ENCODE measurements at regions not wholly inside any gene's neighbourhood (a gene's known extent, or its start where the extent isn't known, plus 50 kb on each side); places are given as distances from the start of the nearest gene placed in this dataset.
"Not testable (repeated sequence)": the region's sequence is repeated elsewhere in the genome, so short reads cannot be mapped to it uniquely, and the experiment has no call there.

GRCh38 chr3:4119119-4119518 is 184.1 kb upstream of the SETMAR start:
- ATAC-seq, result no peak
- no peak for DNase-seq (ENCODE audit: low spot score)
- intact Hi-C loops (cut with DNase I), result no loop called here

GRCh38 chr3:4125576-4125975 is 177.6 kb upstream of the SETMAR start:
- intact Hi-C loops (cut with DNase I), result no loop called here
- ATAC-seq, result no peak
- DNase-seq (ENCODE audit: low spot score), result no peak

DNA sequence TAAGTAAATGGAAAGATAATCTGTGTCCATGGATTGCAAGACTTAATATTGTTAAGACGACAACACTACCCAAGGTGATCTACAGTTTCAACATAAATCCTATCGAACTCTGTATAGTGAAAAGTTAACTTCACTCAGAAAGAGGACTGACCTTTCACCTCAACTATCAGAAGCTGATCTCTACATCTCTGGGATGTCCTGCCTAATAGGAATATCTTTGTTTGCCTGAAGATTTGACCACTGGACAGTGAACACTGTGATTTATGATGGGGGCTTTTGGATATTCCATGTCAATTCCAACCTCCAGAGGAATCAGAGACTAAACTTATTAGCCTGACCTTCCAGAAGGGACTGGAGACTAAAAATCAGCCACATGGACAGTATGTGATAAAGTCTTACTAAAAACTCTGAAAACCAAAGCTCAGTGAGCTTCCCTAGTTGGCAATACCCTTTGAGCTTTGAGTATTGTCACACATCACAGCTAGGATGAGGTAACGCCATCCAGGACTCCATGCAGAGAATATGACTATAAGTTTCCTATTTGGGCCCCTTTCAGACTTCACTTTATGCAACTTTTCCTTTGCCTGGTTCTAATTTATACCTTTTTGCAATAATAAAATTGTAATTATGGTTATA is 164.9 kb upstream of the SETMAR start:
- no peak for ATAC-seq
- intact Hi-C loops (cut with DNase I), result no loop called here
- no peak for DNase-seq (ENCODE audit: low spot score)

GRCh38 chr3:4138786-4139431 is 164.3 kb upstream of the SETMAR start:
- intact Hi-C loops (cut with DNase I), result no loop called here
- ATAC-seq, result no peak
- DNase-seq (ENCODE audit: low spot score), result no peak

DNA sequence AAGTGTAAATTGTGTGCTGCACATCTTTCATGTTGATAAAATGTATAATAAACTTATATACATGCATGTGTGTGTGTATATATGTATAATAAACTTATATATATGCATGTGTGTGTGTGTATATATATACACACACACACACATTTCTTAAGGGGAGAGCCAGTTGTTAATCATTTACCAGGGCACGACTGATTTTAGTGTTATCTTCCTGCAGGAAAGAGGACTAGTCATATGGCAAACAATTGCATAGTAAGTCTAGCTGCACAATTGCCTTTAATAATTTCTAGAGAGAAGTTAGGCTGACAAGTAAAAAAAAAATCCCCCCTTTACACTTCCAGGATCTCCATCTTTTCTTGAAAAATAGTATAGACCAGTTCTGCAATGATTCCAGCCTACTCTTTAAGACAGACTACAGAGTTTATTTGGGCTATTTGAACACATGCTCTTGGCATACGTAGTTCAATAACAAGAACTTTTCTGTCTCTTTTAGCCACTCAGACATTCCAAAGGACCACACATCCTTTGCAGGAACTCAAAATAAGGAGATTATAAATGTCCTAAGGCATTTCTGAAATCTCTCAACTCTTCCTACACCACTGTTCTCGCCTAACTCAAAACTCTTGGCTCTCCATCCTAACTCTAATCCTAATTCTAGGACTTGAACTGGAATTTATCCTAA is 163.6 kb upstream of the SETMAR start:
- no peak for ATAC-seq
- intact Hi-C loops (cut with DNase I), result no loop called here
- no peak for DNase-seq (ENCODE audit: low spot score)

- ATAC-seq, result no peak
- DNase-seq (ENCODE audit: low spot score), result no peak
- intact Hi-C loops (cut with DNase I), result no loop called here
These were observed 162.2 kb upstream of the SETMAR start for GRCh38 chr3:4140921-4141320.

DNA sequence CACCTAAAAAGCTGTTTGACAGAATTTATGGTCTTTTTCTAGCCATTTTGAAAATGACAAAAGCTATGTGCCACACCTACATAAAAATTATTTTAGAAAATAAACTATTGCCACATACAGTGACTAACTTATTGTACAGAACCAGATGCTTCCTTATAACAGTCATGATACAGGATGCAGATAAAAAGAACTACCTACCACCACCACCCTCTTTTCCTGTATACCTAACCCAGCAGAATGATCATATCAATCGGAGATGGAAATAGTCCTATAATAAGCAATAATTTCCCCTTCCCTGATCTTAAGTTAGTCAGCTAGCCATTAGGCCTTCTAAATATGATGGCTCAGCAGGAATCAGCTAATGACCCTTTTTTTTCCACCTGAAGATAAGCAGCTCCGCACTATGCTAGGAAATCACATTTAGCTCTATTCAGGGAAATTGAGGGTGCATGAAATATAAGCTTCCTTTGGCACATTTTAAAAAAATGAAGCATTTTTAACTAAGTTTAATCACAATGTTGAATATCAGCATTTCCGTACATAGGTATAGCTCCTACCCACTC is 155.5 kb upstream of the SETMAR start:
- DNase-seq (ENCODE audit: low spot score), result no peak
- no peak for ATAC-seq
- intact Hi-C loops (cut with DNase I), result no loop called here

- intact Hi-C loops (cut with DNase I), result no loop called here
- ATAC-seq, result no peak
- no peak for DNase-seq (ENCODE audit: low spot score)
These were observed 153.9 kb upstream of the SETMAR start for GRCh38 chr3:4149296-4149695.

DNA sequence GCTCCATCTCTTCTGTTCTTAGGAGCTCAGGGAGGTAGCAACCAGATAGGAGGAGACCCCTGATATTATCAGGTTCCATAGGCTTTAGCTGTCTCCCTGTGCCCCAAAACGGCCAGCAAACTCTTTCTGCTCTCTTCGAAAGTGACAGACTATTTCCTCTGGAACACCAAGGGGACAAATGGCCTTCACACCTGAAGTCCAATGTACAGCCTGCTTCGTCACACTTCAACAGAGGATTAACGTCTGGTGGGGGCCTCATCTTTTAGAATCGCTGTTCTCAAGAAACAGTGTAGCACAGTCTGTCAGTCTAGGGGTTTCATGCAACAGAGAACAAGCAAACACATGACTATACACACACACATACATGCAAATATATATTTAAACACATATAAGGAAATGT is 152.4 kb upstream of the SETMAR start:
- intact Hi-C loops (cut with DNase I), result no loop called here
- DNase-seq (ENCODE audit: low spot score), result no peak
- no peak for ATAC-seq

- ATAC-seq, result no peak
These were observed 151.3 kb upstream of the SETMAR start for GRCh38 chr3:4151859-4152258.

GRCh38 chr3:4153771-4154170 is 149.4 kb upstream of the SETMAR start:
- DNase-seq (ENCODE audit: low spot score) (no peak), ATAC-seq (no peak)
- intact Hi-C loops (cut with DNase I), result no loop called here

More at GRCh38 chr3:4151859-4152258, 151.3 kb upstream of the SETMAR start:
- intact Hi-C loops (cut with DNase I), result no loop called here
- no peak for DNase-seq (ENCODE audit: low spot score)

DNA sequence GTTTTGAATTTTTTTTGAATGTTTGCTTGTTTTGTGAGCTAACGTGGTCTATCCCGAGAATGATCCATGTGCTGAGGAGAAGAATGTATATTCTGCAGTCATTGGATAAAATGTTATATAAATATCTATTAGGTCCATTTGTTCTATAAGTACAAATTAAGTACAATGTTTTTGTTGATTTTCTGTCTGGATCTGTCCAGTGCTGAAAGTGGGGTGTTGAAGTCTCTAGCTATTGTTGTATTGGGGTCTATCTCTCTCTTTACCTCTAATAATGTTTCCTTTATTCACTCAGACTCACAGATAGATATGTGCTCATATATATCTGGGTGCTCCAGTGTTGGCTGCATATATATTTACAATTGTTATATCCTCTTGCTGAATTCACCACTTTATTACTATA is 144.8 kb upstream of the SETMAR start:
- no peak for ATAC-seq
- intact Hi-C loops (cut with DNase I), result no loop called here

GRCh38 chr3:4162096-4162495 is 141.1 kb upstream of the SETMAR start:
- intact Hi-C loops (cut with DNase I), result no loop called here
- DNase-seq (ENCODE audit: low spot score), result no peak
- no peak for ATAC-seq

More for the DNA sequence above, 144.8 kb upstream of the SETMAR start:
- no peak for DNase-seq (ENCODE audit: low spot score)

DNA sequence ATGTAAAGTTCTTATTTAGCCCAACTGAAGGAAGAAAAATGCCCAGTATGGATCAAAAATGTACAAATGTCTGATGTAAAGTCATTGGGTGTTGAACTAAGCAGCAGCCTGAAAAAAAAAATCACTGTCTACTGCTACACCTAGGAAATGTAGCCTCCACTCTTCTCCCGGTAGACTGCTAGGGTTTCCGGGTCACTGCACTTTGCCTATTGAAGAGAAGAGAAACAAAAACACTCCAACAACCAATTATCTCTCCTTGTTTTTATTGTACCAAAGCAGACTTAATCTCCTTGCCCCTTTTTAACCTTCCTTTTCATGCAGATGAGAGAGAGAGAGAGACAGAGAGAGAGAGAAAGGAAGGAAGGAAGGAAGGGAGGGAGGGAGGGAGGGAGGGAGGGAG is 140.2 kb upstream of the SETMAR start:
- intact Hi-C loops (cut with DNase I), result no loop called here

DNA sequence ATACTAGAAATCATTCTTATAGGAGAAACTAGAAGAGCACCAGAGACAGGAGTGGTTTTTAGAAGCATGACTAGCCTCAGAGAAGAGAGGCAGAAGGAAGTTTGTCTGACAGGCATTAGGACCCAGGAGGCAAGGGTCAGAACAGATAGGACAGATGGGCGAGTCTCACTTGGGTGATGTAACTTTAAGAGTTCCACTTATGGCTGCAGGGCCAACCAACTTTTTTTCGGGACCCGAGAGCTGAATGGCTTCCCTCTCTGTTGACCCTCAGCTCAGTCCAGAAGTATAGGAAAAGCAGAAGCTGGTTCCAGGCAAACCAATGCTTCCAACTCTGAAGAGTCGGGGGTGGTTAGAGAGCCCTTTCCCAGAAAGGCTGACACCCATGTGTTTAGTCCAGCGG is 136.6 kb upstream of the SETMAR start:
- ATAC-seq, result no peak
- no peak for DNase-seq (ENCODE audit: low spot score)
- intact Hi-C loops (cut with DNase I), result no loop called here

More for the DNA sequence above, 140.2 kb upstream of the SETMAR start:
- no peak for DNase-seq (ENCODE audit: low spot score)
- ATAC-seq, result no peak

DNA sequence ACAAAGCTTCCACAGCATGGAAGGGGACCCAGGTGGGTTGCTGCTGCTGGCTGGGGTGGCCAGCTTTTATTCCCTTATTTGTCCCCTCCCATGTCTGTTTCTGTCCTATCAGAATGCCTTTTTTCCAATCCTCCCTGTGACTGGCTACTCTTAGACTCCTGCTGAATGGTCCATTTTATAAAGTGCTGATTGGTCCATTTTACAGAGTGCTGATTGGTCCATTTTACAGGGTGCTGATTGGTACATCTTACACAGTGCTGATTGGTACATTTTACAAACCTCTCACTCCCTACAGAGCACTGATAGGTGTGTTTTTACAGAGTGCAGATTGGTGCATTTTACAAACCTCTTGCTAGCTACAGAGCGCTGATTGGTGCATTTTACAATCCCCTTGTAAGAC is 135.9 kb upstream of the SETMAR start:
- ATAC-seq; DNase-seq (ENCODE audit: low spot score); intact Hi-C loops (cut with DNase I): not testable (repeated sequence)

DNA sequence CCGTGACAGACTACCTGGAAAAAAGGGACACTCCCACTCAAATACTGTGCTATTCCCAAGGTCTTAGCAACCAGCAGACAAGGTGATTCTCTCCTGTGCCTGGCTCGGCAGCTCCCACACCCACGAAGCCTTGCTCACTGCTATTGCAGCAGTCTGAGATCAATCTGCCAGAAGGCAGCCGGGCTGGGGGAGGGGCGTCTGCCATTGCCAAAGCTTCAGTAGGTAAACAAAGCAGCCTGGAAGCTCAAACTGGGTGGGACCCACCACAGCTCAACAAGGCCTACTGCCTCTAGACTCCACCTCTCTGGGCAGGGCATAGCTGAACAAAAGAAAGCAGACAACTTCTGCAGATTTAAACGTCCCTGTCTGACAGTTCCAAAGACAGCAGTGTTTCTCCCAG is 128.4 kb upstream of the SETMAR start:
- ATAC-seq (no peak), DNase-seq (ENCODE audit: low spot score) (no peak)
- intact Hi-C loops (cut with DNase I), result no loop called here

DNA sequence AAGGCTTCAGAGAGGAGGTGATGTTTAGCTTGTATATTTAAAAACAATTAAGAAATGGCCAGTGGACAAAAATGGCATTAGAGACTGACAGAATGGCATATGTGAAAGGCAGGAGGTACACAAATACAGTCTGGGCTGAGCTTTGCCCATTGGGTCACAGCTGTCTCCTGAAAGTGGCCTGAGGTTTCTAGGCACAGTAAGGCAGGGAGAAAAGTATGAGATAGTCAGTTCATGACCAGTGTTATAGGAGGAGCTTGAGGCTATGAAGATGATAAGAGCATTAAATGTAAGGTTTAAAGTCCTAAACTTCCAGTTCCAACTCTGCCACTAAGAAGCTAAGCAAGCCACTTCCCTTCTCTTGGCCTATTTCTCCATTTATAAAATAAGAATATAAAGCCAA is 111.2 kb upstream of the SETMAR start:
- ATAC-seq (no peak), DNase-seq (ENCODE audit: low spot score) (no peak)
- intact Hi-C loops (cut with DNase I), result no loop called here

DNA sequence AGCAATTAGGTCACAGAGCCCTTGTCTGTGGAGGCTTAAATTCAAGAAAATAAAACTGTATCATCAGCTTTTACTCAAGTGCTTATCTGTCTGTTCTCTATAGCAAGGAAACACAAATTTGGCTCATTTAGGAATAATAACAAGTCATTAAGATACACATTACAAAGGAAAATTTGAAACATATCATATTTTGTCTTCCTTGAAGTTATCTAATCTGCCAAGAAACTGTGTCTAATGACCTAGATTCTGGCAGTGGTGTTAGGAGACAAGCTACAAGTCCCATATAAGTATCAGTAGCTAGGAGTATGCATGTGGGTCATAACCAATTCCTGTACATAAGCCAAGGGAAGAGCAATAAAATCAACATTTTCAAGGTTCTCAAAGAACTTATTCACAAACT is 108.2 kb upstream of the SETMAR start:
- ATAC-seq, result no peak
- DNase-seq (ENCODE audit: low spot score), result no peak
- intact Hi-C loops (cut with DNase I), result no loop called here

DNA sequence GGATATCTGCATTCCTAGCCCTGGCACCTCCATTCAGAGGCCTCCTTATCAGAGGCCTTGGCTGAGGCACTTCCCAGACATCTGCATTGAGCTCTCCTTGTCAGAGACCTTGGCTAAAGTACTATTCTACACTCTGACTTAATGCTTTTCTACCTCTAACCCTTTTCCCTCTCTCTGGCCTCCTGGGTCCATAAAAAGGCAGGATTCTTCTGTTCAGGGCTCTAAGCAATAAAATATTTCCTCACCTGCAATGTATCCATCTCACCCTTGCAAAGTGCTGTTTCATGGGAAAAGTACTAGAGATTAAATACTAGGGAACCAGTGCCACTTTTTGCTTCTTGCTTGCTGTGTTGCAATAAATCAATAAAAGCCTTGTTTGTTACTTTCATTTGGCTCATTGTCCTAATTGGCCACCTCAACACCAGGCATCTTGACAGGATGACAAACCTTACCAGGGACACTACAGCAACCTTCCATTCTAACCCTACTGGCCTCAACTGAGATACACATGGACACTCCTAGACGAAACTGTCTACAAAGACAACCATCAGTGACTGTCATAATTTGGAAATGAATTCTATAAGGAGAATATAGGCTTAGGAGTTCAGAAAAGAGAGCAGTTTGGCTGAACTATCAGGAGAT is 106.5 kb upstream of the SETMAR start:
- no peak for DNase-seq (ENCODE audit: low spot score)
- ATAC-seq, result no peak
- intact Hi-C loops (cut with DNase I), result no loop called here

Measured in sciatic nerve (tissue), 2 donors.